Tibial nerve (tissue), 3 donors: ENCODE measurements at regions not wholly inside any gene's neighbourhood (a gene's known extent, or its start where the extent isn't known, plus 50 kb on each side); places are given as distances from the start of the nearest gene placed in this dataset.

Experiments used
- CTCF ChIP-seq, 5 experiments: fragments of 200-600 bp in 3 of 5; fragments of 450-650 bp in 2 of 5; sonication (generic) in 3 of 5; IDR thresholded peaks; one replicate each; pipeline ENCODE4 v1.5.1; 2016 to 2019; ENCODE audit warnings: antibody characterized with exemption in 5 of 5, mild to moderate bottlenecking in 3 of 5, moderate library complexity in 2 of 5
- POLR2A ChIP-seq, 2 donors: fragments of 450-650 bp; IDR thresholded peaks; one replicate each; pipeline ENCODE4 v1.6.1; 2017; ENCODE audit warnings: antibody characterized with exemption in 2 of 2, mild to moderate bottlenecking in 2 of 2, moderate library complexity in 2 of 2

- no peak for TF ChIP-seq CTCF (IDR thresholded peaks at IDR 0.05)
- no peak for TF ChIP-seq POLR2A (IDR thresholded peaks at IDR 0.05)
Measured at GRCh38 chr12:91852634-91853033, 293.0 kb downstream of the BTG1 start.
